ENCODE measurements at regions not wholly inside any gene's neighbourhood (a gene's known extent, or its start where the extent isn't known, plus 50 kb on each side); places are given as distances from the start of the nearest gene placed in this dataset.

- no peaks in the 10 kb centered on the region for H3K9me3 ChIP-seq
- no peak overlapping the region for H3K27ac ChIP-seq
- DNase-seq, result no peak
- no peak for TF ChIP-seq CTCF (IDR thresholded peaks at IDR 0.05)
- H3K4me3 ChIP-seq, result no peak overlapping the region
- H3K4me1 ChIP-seq, result no peaks in the 10 kb centered on the region
- H3K36me3 ChIP-seq, result no peaks in the 10 kb centered on the region
- intact Hi-C loops (cut with DNase I; ENCODE audit: low total_unique reads), result no loop called here
- no peaks in the 10 kb centered on the region for H3K27me3 ChIP-seq
Measured at GRCh38 chr5:43981556-43981955, 378.6 kb downstream of the NNT start.

GRCh38 chr5:43973908-43974307, 370.9 kb downstream of the NNT start:
- Histone ChIP-seq H3K9me3 (no peaks in the 10 kb centered on the region), H3K36me3 (no peaks in the 10 kb centered on the region), H3K27ac (no peak overlapping the region), H3K4me1 (no peaks in the 10 kb centered on the region), H3K27me3 (no peaks in the 10 kb centered on the region), H3K4me3 (no peak overlapping the region)
- TF ChIP-seq CTCF (IDR thresholded peaks at IDR 0.05), result no peak
- TF ChIP-seq POLR2A (IDR thresholded peaks at IDR 0.05), result no peak
- DNase-seq, result no peak
- intact Hi-C loops (cut with DNase I; ENCODE audit: low total_unique reads), result no loop called here

GRCh38 chr5:43973318-43973717, 370.3 kb downstream of the NNT start:
- intact Hi-C loops (cut with DNase I; ENCODE audit: low total_unique reads), result no loop called here
- Histone ChIP-seq H3K4me3 (no peak overlapping the region), H3K36me3 (no peaks in the 10 kb centered on the region), H3K9me3 (no peaks in the 10 kb centered on the region), H3K27me3 (no peaks in the 10 kb centered on the region), H3K4me1 (no peaks in the 10 kb centered on the region), H3K27ac (no peak overlapping the region)
- TF ChIP-seq CTCF (IDR thresholded peaks at IDR 0.05) (no peak), POLR2A (IDR thresholded peaks at IDR 0.05) (no peak)
- no peak for DNase-seq

- Histone ChIP-seq H3K4me1 (no peaks in the 10 kb centered on the region), H3K36me3 (no peaks in the 10 kb centered on the region), H3K27ac (no peak overlapping the region), H3K27me3 (no peaks in the 10 kb centered on the region), H3K4me3 (no peak overlapping the region), H3K9me3 (no peaks in the 10 kb centered on the region)
- TF ChIP-seq CTCF (IDR thresholded peaks at IDR 0.05) (no peak), POLR2A (IDR thresholded peaks at IDR 0.05) (no peak)
- DNase-seq, result no peak
- intact Hi-C loops (cut with DNase I; ENCODE audit: low total_unique reads), result no loop called here
Measured at GRCh38 chr5:43967165-43967564, 364.2 kb downstream of the NNT start.

GRCh38 chr5:43959144-43959543, 356.2 kb downstream of the NNT start:
- TF ChIP-seq CTCF (IDR thresholded peaks at IDR 0.05), result no peak
- TF ChIP-seq POLR2A (IDR thresholded peaks at IDR 0.05), result no peak
- no peaks in the 10 kb centered on the region for H3K27me3 ChIP-seq
- intact Hi-C loops (cut with DNase I; ENCODE audit: low total_unique reads), result no loop called here

More at GRCh38 chr5:43959144-43959543, 356.2 kb downstream of the NNT start:
- DNase-seq, result no peak
- Histone ChIP-seq H3K4me3 (no peak overlapping the region), H3K9me3 (no peaks in the 10 kb centered on the region), H3K36me3 (no peaks in the 10 kb centered on the region), H3K4me1 (no peaks in the 10 kb centered on the region), H3K27ac (no peak overlapping the region)

Measured in uterus (tissue), 3 donors.